Adrenal gland (tissue), 5 donors: ENCODE measurements at regions not wholly inside any gene's neighbourhood (a gene's known extent, or its start where the extent isn't known, plus 50 kb on each side); places are given as distances from the start of the nearest gene placed in this dataset.
"Not testable (repeated sequence)": the region's sequence is repeated elsewhere in the genome, so short reads cannot be mapped to it uniquely, and the experiment has no call there.

Experiments used
- CTCF ChIP-seq, 6 experiments: fragments of 450-650 bp in 4 of 6; fragments of 200-600 bp in 2 of 6; sonication (generic) in 1 of 6; IDR thresholded peaks; 1 replicate in 5 of 6; 2 replicates in 1 of 6; pipeline versions ENCODE4 v1.5.1 to v1.8.0; 2016 to 2021; ENCODE audit warnings: antibody characterized with exemption in 6 of 6, mild to moderate bottlenecking in 2 of 6, moderate library complexity in 1 of 6
- POLR2A ChIP-seq, 2 donors: fragments of 450-650 bp; IDR thresholded peaks; one replicate each; pipeline ENCODE4 v1.6.1; 2017; ENCODE audit warnings: antibody characterized with exemption in 2 of 2, mild to moderate bottlenecking in 2 of 2, moderate library complexity in 1 of 2
- donor health status: DM: no; HTN: no; CAD: no.

GRCh38 chr13:57909833-57910232 is 278.3 kb downstream of the PCDH17 start:
- not testable (repeated sequence) for TF ChIP-seq CTCF, POLR2A (IDR thresholded peaks at IDR 0.05)
